T-helper 1 cell (primary cell): ENCODE measurements at regions not wholly inside any gene's neighbourhood (a gene's known extent, or its start where the extent isn't known, plus 50 kb on each side); places are given as distances from the start of the nearest gene placed in this dataset.
"Not testable (repeated sequence)": the region's sequence is repeated elsewhere in the genome, so short reads cannot be mapped to it uniquely, and the experiment has no call there.

Experiments used
- DNase-seq, 5 donors: peaks; one replicate each; pipeline ENCODE4 v3.0.0-alpha.2; 2012 to 2020

DNA sequence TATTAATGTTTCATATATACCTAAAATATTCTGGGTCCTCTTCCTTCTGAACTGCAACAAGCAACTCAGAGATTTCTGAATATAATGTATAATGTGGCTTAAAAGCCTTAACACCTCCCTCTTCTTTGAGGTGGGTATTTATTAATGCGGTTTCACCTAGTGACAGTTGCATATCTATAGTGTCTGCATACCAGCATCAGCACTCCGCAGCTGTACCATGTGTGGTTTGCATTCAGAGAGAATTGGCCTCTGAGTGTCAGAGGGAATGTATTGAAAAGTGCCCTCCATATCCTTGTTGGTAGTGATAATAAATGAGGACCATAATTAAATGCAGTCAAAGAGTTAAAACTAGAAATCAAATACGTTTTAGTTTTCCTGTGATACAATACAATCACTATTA lies 256.6 kb upstream of the ARRDC3 start:
- DNase-seq = no peak

GRCh38 chr5:91638010-91638409 lies 254.9 kb upstream of the ARRDC3 start:
- DNase-seq = no peak

GRCh38 chr5:91635950-91636734 lies 253.0 kb upstream of the ARRDC3 start:
- DNase-seq = no peak

GRCh38 chr5:91632871-91633270 lies 249.8 kb upstream of the ARRDC3 start:
- no peak for DNase-seq

- DNase-seq = no peak
Observed at GRCh38 chr5:91611746-91612145, 228.6 kb upstream of the ARRDC3 start.

DNA sequence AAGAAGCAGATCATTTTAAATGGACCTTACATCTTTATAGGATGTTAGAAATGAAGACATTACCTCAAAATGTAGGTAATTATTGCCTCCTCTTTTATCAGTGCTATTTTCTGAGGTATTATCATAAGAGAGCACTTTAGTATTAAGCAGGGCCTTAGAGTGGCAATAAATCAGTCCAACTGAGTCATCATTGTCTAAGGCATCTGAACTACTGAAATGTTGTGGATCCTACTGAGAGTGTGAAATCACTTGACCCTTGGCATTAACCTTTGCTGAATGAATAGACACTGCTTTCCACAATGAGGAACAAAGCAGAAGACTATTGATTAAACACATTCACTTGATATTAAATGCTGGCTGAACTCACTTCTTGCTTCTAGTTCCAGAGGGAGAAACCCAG lies 224.6 kb upstream of the ARRDC3 start:
- no peak for DNase-seq

DNA sequence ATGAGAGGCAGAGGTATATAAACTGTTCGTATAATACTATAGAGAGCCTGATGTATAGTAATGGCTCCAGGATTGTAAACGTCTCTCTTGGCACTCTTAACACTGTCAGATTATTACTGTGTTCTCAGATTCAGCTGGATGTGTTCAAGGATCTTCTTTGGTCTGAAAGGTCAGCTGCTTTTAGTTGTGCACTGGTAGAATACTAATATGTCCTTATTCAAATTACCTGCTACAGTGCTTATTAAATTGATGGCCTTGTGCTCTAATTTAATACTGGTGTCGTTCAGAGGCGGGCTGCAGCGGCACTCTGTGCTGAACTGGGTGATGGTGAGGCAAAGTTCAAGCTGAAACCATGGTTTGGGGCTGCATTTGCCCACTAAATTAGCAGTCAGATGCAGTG lies 216.7 kb upstream of the ARRDC3 start:
- no peak for DNase-seq

GRCh38 chr5:91598216-91598615 lies 215.1 kb upstream of the ARRDC3 start:
- DNase-seq = no peak

DNA sequence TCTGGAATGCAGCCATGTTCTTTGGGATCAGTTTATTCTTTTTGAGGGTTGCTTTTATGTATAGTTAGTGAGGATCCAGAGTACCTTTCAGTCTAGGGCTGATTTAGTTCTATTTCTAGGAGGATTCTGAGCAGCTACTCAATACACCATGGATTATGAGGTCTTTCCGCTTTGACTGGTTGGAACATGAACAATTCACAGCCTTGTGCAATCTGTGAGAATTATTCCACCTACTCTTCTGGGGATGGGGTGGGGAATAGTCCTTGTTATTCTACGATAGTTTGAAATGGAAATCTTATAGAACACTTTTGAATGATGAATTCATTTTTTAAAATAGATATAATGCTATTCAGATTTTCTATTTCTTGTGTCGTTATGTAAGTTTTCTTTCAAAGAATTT lies 212.3 kb upstream of the ARRDC3 start:
- no peak for DNase-seq

GRCh38 chr5:91591076-91591475 lies 208.0 kb upstream of the ARRDC3 start:
- DNase-seq = no peak

DNA sequence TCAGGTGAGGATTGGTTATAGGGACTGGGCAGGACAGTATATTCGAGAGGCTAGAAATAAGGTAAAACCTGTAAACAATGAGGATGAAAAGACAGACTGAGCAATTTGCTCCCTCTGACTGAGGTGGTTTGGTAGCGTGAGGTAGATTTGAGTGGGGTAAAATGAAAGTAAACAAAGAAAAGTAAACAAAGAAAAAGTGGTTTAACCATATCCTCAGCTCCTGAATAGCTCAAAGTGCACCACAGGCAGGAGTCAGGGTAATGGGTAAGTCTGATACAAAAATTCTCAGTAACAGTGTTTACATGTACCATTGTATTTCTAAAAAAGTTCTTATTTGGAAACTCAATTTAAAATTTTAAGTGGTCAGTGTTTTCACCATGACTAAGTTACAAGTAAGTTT lies 203.1 kb upstream of the ARRDC3 start:
- no peak for DNase-seq

DNA sequence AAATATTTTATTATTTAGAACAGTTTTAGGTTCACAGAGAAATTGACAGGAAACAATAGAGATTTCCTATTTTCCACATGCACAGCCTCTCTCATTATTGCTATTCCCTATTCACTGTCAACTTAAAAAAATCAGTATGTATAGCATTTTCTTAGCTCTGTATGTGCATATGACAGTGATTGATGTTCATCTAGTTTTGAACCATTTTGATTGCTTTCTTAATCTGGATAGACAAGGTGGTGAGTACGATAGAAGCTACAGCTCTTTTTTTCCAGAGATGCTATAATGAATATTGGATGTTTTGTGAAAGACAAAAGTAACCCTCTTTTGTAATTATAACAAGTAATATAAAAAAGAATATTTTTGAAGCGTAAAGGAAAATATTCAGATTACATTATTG lies 201.2 kb upstream of the ARRDC3 start:
- no peak for DNase-seq

GRCh38 chr5:91566012-91566411 lies 182.9 kb upstream of the ARRDC3 start:
- DNase-seq = not testable (repeated sequence)

DNA sequence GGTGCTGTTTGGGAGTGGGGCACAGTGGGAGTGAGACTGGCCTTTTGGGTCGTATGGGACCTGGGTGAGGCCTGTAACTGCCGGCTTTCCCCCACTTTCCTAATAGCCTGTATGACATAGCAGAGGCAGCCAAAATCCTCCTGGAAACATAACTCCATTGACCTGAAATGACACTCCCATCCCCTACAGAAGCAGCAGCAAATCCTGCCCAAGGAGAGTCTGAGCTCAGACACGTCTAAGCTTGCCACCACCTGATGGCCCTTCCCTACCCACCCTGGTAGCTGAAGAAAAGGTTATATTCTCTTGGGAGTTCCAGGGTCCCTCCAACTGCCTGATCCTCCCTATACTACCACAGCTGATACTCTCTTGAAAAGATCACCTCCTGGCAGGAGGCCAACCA lies 179.8 kb upstream of the ARRDC3 start:
- DNase-seq = no peak

- DNase-seq = no peak
Observed at GRCh38 chr5:91541696-91542095, 158.6 kb upstream of the ARRDC3 start.

- DNase-seq = no peak
Observed at GRCh38 chr5:91538179-91538578, 155.1 kb upstream of the ARRDC3 start.

DNA sequence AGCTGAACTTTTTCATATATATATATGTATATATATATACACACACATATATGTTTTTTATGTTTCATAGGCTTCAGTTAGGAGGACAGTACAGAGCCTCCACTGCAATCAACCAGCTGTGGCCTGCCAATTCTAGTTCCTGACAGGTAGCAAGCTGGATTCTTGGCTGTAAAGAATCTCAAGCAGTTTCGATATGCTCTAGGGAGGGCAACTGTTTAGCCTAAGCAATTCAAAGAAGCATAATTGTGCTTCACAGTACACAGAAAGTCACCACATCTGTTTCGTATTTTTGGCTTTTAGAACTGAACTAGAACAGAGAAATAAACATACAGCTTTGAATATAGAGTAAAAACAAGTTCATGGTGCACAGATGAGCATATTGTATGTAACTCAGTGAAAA lies 152.4 kb upstream of the ARRDC3 start:
- no peak for DNase-seq

DNA sequence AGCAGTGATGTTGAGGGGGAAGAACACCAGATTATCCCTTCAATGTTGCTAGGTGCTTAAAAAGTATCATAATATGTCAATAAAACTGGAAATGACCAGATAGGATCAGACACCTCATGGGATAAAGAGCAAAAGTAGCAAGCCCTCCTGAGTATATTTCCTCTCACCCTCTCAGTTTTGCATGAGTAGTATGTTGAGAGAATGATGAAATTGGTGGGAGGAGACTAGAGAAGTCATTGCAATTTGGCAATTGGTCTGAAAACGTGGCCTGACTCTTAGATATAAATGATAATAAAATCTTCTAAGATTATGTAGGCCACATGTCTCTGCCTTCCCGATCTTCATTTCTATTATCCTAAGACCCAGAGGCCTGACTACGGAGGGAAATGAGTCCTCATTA lies 151.2 kb upstream of the ARRDC3 start:
- no peak for DNase-seq

DNA sequence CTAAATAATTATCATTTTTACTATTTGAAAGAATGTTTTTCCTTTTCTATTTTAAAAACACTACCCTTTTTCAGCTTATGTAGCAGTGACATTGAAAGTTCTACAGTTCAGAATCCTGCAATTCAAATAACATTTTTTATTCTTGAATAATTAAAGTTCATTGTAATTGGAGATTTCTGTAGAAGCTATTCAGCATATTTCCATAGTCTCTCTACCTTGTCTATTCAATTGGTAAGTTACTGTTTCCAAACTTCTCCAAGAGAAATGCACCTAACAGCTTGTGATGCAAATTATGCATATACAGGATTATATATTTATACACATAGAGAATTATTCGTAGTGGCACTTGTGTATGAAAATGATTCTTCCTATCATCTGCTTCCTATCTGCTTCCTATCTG lies 149.7 kb upstream of the ARRDC3 start:
- DNase-seq = no peak

DNA sequence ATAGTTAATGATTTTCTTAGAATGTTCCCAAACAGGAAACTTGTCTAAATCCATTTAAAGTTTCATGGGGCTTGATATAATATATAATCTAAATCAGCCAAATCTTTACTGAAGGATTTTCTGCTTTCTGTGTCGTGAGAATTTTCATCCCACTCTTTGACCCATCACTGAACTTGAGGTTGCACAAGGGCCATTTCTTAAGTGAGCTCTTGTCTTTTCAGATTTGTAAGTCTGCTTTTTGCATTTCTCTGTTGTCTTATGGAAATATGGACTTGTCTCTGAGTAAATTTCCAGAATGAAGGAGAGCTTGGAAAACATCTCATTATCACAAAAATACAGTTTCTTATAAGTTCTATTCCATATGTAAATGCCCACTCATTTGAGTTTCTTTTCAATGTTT lies 149.2 kb upstream of the ARRDC3 start:
- DNase-seq = no peak

- no peak for DNase-seq
Observed at GRCh38 chr5:91528831-91529230, 145.7 kb upstream of the ARRDC3 start.

GRCh38 chr5:91521785-91522184 lies 138.7 kb upstream of the ARRDC3 start:
- no peak for DNase-seq

GRCh38 chr5:91521334-91521733 lies 138.2 kb upstream of the ARRDC3 start:
- DNase-seq = no peak

DNA sequence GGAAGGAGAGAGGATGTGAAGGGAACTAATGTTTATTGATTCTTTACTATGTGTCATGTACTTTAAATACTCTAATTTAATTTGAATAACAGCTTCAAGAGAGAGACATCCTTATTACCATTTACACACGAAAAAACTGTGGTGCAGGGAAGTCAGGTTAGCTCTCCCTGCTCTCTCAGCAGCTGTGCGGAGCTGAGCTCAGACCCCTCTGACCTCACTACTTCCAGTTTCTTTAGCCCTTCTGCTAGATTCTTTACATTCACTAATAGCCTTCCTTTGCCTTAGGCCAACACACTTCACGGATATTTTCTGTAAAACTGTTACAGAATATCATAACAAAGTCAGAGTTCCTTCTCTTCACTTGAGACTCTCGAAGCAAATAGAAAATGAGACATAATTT lies 131.3 kb upstream of the ARRDC3 start:
- DNase-seq = no peak

- no peak for DNase-seq
Observed at GRCh38 chr5:91503321-91503720, 120.2 kb upstream of the ARRDC3 start.
